Testis (tissue), 2 donors: ENCODE measurements at regions not wholly inside any gene's neighbourhood (a gene's known extent, or its start where the extent isn't known, plus 50 kb on each side); places are given as distances from the start of the nearest gene placed in this dataset.

Experiments used
- DNase-seq: peaks from one replicate; pipeline ENCODE4 v3.0.0-alpha.2; 2019
- H3K27ac ChIP-seq, 2 donors: fragments of 200-600 bp; sonication (generic); one replicate each; pipeline ENCODE4 v1.5.1; 2019
- H3K27me3 ChIP-seq: fragments of 200-600 bp; sonication (generic); one replicate; pipeline ENCODE4 v1.5.1; 2019
- H3K36me3 ChIP-seq: fragments of 200-600 bp; sonication (generic); one replicate; pipeline ENCODE4 v1.5.1; 2017; ENCODE audit warnings: low read depth; ENCODE audit errors: missing control alignments
- H3K4me1 ChIP-seq: fragments of 200-600 bp; sonication (generic); one replicate; pipeline ENCODE4 v1.5.1; 2019
- H3K4me3 ChIP-seq, 2 donors: fragments of 200-600 bp; sonication (generic); one replicate each; pipeline ENCODE4 v1.5.1; 2017 to 2019
- H3K9me3 ChIP-seq: fragments of 200-600 bp; sonication (generic); one replicate; pipeline ENCODE4 v1.5.1; 2017
- CTCF ChIP-seq, 3 experiments: fragments of 450-650 bp in 2 of 3; fragments of 200-600 bp in 1 of 3; sonication (generic) in 1 of 3; IDR thresholded peaks; one replicate each; pipeline ENCODE4 v1.5.1; 2016 to 2019; ENCODE audit warnings: antibody characterized with exemption in 3 of 3, mild to moderate bottlenecking in 2 of 3, moderate library complexity in 1 of 3
- POLR2A ChIP-seq: fragments of 450-650 bp; IDR thresholded peaks from one replicate; pipeline ENCODE4 v1.6.1; 2017; ENCODE audit warnings: antibody characterized with exemption, mild to moderate bottlenecking, moderate library complexity
- WGBS, 2 donors: methylation state at CpG; one replicate each; pipeline ENCODE4 v1.1.5; 2018; 5-methylcytosine and 5-hydroxymethylcytosine counted together
- intact Hi-C: fragments of 100-400 bp; cut with DNase I; formaldehyde crosslinking; loops from one replicate; pipeline ENCODE4 v1.15.1; 2023; ENCODE audit warnings: low total_unique reads

DNA sequence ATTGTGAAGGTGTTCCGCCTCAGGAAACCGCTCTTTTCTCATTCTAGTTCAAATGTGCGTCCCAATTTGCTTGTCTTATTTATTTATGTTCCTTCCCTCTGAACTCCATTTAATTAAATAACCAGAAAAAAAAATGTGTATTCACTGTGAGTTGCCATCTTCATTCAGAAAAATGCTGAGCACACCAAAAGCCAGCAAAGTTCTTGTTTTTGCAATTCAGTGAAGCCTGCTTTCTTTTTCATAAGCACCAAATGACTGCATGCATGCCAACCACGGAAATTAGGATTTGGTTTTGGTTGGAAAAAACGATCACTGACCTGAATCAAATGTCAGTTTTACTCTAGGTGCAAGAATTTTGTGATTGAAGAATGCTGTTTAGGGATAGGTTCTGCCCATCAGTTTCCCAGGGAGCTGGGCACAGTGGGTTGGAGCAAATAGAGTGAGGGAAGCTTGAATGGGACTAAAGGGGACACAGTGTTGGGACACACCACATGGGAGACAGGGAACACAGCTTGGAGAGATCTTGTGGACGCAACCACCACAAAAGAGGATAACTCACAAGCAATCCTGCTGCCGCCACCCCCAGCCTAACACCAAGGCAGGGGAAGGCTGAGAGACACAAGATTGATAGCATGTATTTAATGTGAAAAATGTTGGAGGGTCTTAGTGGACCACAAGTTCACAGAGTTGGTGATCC lies 183.4 kb upstream of the GALNT2 start:
- WGBS, 2 donors = 86 to 94% methylated on average over 7 of the region's 7 CpGs
- TF ChIP-seq POLR2A (no peak), CTCF (IDR thresholded peaks at IDR 0.05) (no peak)
- no peak overlapping the region for H3K4me3 ChIP-seq
- no peaks in the 10 kb centered on the region for H3K36me3 ChIP-seq
- no peak overlapping the region for H3K27ac ChIP-seq
- H3K9me3 ChIP-seq = no peaks in the 10 kb centered on the region
- no peaks in the 10 kb centered on the region for H3K27me3 ChIP-seq
- peaks cover 4% of the 10 kb centered on the region for H3K4me1 ChIP-seq
- intact Hi-C loops = no loop called here
- no peak for DNase-seq

- H3K27me3 ChIP-seq = no peaks in the 10 kb centered on the region
- WGBS, 2 donors = 81 to 83% methylated on average over 4 of the region's 4 CpGs
- peaks cover 5% of the 10 kb centered on the region for H3K4me1 ChIP-seq
- no peak for DNase-seq
- TF ChIP-seq POLR2A (no peak), CTCF (IDR thresholded peaks at IDR 0.05) (no peak)
- intact Hi-C loops = no loop called here
- no peaks in the 10 kb centered on the region for H3K9me3 ChIP-seq
- no peak overlapping the region for H3K27ac ChIP-seq
- no peaks in the 10 kb centered on the region for H3K36me3 ChIP-seq
- no peak overlapping the region for H3K4me3 ChIP-seq
These were observed 182.3 kb upstream of the GALNT2 start for GRCh38 chr1:229884765-229885164.

DNA sequence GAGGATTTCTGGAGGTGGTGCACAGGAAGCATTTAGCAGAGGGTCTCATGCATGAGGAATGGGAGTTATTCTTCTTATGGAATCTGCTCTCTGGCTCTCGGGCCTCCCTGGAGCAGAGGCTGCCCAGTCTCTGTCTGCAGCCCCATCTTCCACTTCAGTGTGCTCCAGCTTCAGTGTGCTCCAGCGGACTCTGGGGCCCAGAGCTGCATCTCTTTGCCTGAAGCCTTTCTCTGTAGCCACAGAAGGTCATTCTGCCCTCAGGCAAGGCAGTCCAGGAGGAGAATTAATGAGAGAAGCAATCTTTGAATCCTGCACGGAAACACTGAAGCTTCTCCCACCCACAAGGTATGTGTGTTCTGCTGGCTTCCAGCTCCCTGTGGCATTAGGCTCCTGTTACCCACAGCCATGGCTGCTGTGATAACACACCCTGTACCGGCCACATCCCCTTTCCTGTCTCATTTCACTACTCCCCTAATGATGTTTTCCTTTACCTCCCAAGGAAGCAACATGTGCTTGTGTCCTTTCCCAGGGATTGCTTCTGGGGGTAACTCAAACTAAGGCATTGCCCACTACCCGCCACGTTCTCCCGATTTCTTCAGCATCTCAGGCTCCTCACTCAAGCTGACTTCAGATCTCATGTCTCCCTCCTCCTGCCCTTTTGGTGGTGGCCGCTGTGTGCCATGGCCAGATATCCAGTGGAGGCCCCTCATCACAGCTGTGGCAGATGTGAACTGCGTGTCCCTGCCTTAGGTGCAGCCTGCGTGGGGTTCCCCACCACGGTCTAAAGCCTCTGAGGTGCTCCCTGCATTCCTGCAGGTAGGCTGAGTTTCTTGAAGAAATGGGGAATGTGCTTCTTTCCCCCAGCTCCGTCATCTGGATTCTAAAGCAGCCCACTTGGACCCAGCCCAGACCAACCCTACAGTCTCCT lies 181.2 kb upstream of the GALNT2 start:
- H3K4me3 ChIP-seq = no peak overlapping the region
- TF ChIP-seq POLR2A (no peak), CTCF (IDR thresholded peaks at IDR 0.05) (no peak)
- H3K9me3 ChIP-seq = no peaks in the 10 kb centered on the region
- no peak for DNase-seq
- intact Hi-C loops = no loop called here
- WGBS, 2 donors = 86 to 94% methylated on average over 11 to 12 of the region's 12 CpGs
- H3K27me3 ChIP-seq = no peaks in the 10 kb centered on the region
- no peaks in the 10 kb centered on the region for H3K36me3 ChIP-seq
- H3K4me1 ChIP-seq = peaks cover 9% of the 10 kb centered on the region
- H3K27ac ChIP-seq = no peak overlapping the region

GRCh38 chr1:229886636-229887035 lies 180.4 kb upstream of the GALNT2 start:
- TF ChIP-seq CTCF (IDR thresholded peaks at IDR 0.05) (no peak), POLR2A (no peak)
- Histone ChIP-seq H3K4me3 (no peak overlapping the region), H3K36me3 (no peaks in the 10 kb centered on the region), H3K4me1 (peaks cover 9% of the 10 kb centered on the region), H3K27me3 (no peaks in the 10 kb centered on the region), H3K27ac (no peak overlapping the region), H3K9me3 (no peaks in the 10 kb centered on the region)
- no peak for DNase-seq
- WGBS, 2 donors = 90 to 91% methylated on average over 8 of the region's 8 CpGs
- intact Hi-C loops = no loop called here
